GM12892 (cell line): ENCODE measurements at regions not wholly inside any gene's neighbourhood (a gene's known extent, or its start where the extent isn't known, plus 50 kb on each side); places are given as distances from the start of the nearest gene placed in this dataset.
A peak's percentile ranks its signal among the peaks of the same experiment; 100 is the strongest.

Experiments used
- DNase-seq: peaks from one replicate; pipeline ENCODE4 v3.0.0; 2011; ENCODE audit not compliant: insufficient read length
- FAIRE-seq: peaks from 2 replicates; lab custom pipeline; 2011; peaks lifted over from hg19 to GRCh38; lab: Jason Lieb, UNC
- POLR2A ChIP-seq: IDR thresholded peaks from 2 replicates; pipeline ENCODE4 v1.6.1; 2011; ENCODE audit warnings: low read depth, low read length, control low read depth
- POLR2AphosphoS5 ChIP-seq: IDR thresholded peaks from 2 replicates; pipeline ENCODE4 v1.6.1; 2011; ENCODE audit warnings: low read depth, low read length, control low read depth
- TAF1 ChIP-seq: IDR thresholded peaks from 2 replicates; pipeline ENCODE4 v1.6.1; 2011; ENCODE audit warnings: low read depth, mild to moderate bottlenecking, control low read depth, low read length, borderline replicate concordance

- TF ChIP-seq TAF1 = no peak
- no peak for TF ChIP-seq POLR2A
- no peak for TF ChIP-seq POLR2AphosphoS5
- DNase-seq (no peak), FAIRE-seq (no peak)
Measured at GRCh38 chr4:166518315-166518714, 645.3 kb downstream of the TLL1 start.

GRCh38 chr4:166518776-166519175 is 645.7 kb downstream of the TLL1 start:
- DNase-seq = no peak
- TF ChIP-seq TAF1 = no peak
- TF ChIP-seq POLR2A = no peak
- peak; percentile 17 for FAIRE-seq

GRCh38 chr4:166519774-166520173 is 646.7 kb downstream of the TLL1 start:
- no peak for DNase-seq
- no peak for FAIRE-seq
- TF ChIP-seq TAF1 (no peak), POLR2A (no peak), POLR2AphosphoS5 (no peak)

- DNase-seq (no peak), FAIRE-seq (no peak)
Measured at GRCh38 chr4:166527500-166527899, 654.5 kb downstream of the TLL1 start.

GRCh38 chr4:166531703-166532102 is 658.7 kb downstream of the TLL1 start:
- DNase-seq = no peak
- TF ChIP-seq POLR2A (no peak), TAF1 (no peak), POLR2AphosphoS5 (no peak)
- FAIRE-seq = no peak

More at GRCh38 chr4:166527500-166527899, 654.5 kb downstream of the TLL1 start:
- no peak for TF ChIP-seq TAF1

GRCh38 chr4:166535865-166536264 is 662.8 kb downstream of the TLL1 start:
- FAIRE-seq (no peak), DNase-seq (no peak)
- TF ChIP-seq POLR2A (no peak), TAF1 (no peak), POLR2AphosphoS5 (no peak)

- TF ChIP-seq POLR2AphosphoS5 = no peak
- TF ChIP-seq TAF1 = no peak
- TF ChIP-seq POLR2A = no peak
- DNase-seq (no peak), FAIRE-seq (no peak)
Measured at GRCh38 chr4:166538491-166539005, 665.5 kb downstream of the TLL1 start.

GRCh38 chr4:166546009-166546408 is 673.0 kb downstream of the TLL1 start:
- no peak for FAIRE-seq

GRCh38 chr4:166577639-166578038 is 656.7 kb downstream of the SPOCK3 start:
- no peak for FAIRE-seq
- no peak for TF ChIP-seq POLR2AphosphoS5
- TF ChIP-seq POLR2A = no peak
- no peak for TF ChIP-seq TAF1
- no peak for DNase-seq

More at GRCh38 chr4:166546009-166546408, 673.0 kb downstream of the TLL1 start:
- no peak for DNase-seq
- TF ChIP-seq TAF1 = no peak
- TF ChIP-seq POLR2A = no peak
- no peak for TF ChIP-seq POLR2AphosphoS5

- DNase-seq = no peak
- no peak for FAIRE-seq
- TF ChIP-seq POLR2AphosphoS5 (no peak), POLR2A (no peak), TAF1 (no peak)
Measured at GRCh38 chr4:166585491-166585890, 648.8 kb downstream of the SPOCK3 start.

- no peak for DNase-seq
- TF ChIP-seq POLR2A (no peak), TAF1 (no peak), POLR2AphosphoS5 (no peak)
Measured at GRCh38 chr4:166594326-166594946, 639.9 kb downstream of the SPOCK3 start.

GRCh38 chr4:166600264-166600663 is 634.0 kb downstream of the SPOCK3 start:
- FAIRE-seq (no peak), DNase-seq (no peak)
- TF ChIP-seq POLR2A (no peak), POLR2AphosphoS5 (no peak), TAF1 (no peak)

More at GRCh38 chr4:166594326-166594946, 639.9 kb downstream of the SPOCK3 start:
- FAIRE-seq = no peak
